Loucy (cell line): ENCODE measurements at regions not wholly inside any gene's neighbourhood (a gene's known extent, or its start where the extent isn't known, plus 50 kb on each side); places are given as distances from the start of the nearest gene placed in this dataset.

ENCODE experiments used
- CTCF ChIP-seq: fragments of 200-600 bp; sonication (generic); conservative IDR thresholded peaks from 2 replicates; pipeline ENCODE4 v1.5.1; 2014; ENCODE audit warnings: mild to moderate bottlenecking, antibody characterized with exemption, low read length
- EZH2phosphoT487 ChIP-seq: fragments of 200-600 bp; IDR thresholded peaks from 2 replicates; pipeline ENCODE4 v1.6.1; 2018; ENCODE audit warnings: antibody characterized with exemption, mild to moderate bottlenecking, moderate library complexity, borderline replicate concordance

DNA sequence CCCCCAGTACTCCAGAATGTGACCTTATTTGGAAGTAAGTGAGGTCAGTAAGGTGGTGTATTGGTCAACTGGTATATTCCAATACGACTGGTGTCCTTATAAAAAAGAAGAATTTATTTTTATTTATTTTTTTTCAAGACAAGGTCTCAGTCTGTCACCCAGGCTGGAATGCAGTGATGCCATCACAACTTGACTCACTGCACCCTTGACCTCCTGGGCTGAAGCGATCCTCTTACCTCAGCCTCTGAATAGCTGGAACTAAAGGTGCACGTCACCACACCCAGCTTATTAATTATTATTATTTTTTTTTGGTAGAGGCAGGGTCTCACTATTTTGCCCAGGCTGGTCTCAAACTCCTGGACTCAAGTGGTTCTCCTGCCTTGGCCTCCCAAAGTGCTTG lies 115.1 kb upstream of the PITX2 start:
- TF ChIP-seq CTCF (no peak), EZH2phosphoT487 (no peak)
